ENCODE measurements at regions not wholly inside any gene's neighbourhood (a gene's known extent, or its start where the extent isn't known, plus 50 kb on each side); places are given as distances from the start of the nearest gene placed in this dataset.
A peak's percentile ranks its signal among the peaks of the same experiment; 100 is the strongest.

DNA sequence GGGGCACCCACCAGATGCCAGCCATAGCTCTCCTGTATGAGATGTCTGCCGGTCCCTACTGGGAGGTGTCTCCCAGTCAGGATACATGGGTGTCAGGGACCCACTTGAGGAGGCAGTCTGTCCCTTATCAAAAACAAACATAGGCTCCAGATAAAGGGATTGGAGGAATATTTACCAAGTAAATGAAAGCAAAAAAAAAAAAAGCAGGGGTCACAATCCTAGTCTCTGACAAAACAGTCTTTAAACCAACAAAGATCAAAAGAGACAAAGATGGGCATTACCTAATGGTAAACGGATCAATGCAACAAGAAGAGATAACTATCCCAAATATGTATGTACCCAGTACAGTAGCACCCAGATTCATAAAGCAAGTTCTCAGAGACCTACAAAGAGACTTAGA lies 640.0 kb upstream of the LRRTM4 start (continued):
- no peak for TF ChIP-seq NFKB2 (CRISPR knock-in tag; IDR thresholded peaks at IDR 0.05; ENCODE audit: borderline replicate concordance)
- no peak for TF ChIP-seq RELA (CRISPR knock-in tag; IDR thresholded peaks at IDR 0.05)
- no peak for TF ChIP-seq ZNF513 (CRISPR knock-in tag; conservative IDR thresholded peaks at IDR 0.05)
- TF ChIP-seq SMARCC2 (IDR thresholded peaks at IDR 0.05) = no peak
- no peak for TF ChIP-seq ZNF124 (CRISPR knock-in tag; IDR thresholded peaks at IDR 0.05)
- no peak for TF ChIP-seq TMF1 (CRISPR knock-in tag; IDR thresholded peaks at IDR 0.05; ENCODE audit: low read depth)
- no peak for TF ChIP-seq MXD1 (CRISPR knock-in tag; IDR thresholded peaks at IDR 0.05)
- TF ChIP-seq PCBP1 (IDR thresholded peaks at IDR 0.05; ENCODE audit: borderline replicate concordance, low read depth, low read length) = no peak
- peak; percentile 89 for TF ChIP-seq RCOR2 (CRISPR knock-in tag; IDR thresholded peaks at IDR 0.05)
- no peak for TF ChIP-seq SP1 (IDR thresholded peaks at IDR 0.05)
- no peak for TF ChIP-seq SP1 (CRISPR knock-in tag; IDR thresholded peaks at IDR 0.05)
- TF ChIP-seq PREB (CRISPR knock-in tag; IDR thresholded peaks at IDR 0.05) = no peak
- no peak; the same call in 1 of the 2 replicates for TF ChIP-seq ZNF746 (CRISPR knock-in tag; IDR thresholded peaks at IDR 0.05)
- TF ChIP-seq, protein P1, sequence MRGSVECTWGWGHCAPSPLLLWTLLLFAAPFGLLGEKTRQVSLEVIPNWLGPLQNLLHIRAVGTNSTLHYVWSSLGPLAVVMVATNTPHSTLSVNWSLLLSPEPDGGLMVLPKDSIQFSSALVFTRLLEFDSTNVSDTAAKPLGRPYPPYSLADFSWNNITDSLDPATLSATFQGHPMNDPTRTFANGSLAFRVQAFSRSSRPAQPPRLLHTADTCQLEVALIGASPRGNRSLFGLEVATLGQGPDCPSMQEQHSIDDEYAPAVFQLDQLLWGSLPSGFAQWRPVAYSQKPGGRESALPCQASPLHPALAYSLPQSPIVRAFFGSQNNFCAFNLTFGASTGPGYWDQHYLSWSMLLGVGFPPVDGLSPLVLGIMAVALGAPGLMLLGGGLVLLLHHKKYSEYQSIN (CRISPR knock-in tag; IDR thresholded peaks at IDR 0.05; ENCODE audit: borderline replicate concordance) = no peak
- peak; percentile 98 for TF ChIP-seq HHEX (CRISPR knock-in tag; IDR thresholded peaks at IDR 0.05)
- TF ChIP-seq ZNF639 (CRISPR knock-in tag; conservative IDR thresholded peaks at IDR 0.05) = no peak
- TF ChIP-seq ZNF501 (CRISPR knock-in tag; IDR thresholded peaks at IDR 0.05) = no peak
- TF ChIP-seq KLF12 (CRISPR knock-in tag; IDR thresholded peaks at IDR 0.05; ENCODE audit: borderline replicate concordance) = no peak
- TF ChIP-seq GABPA (IDR thresholded peaks at IDR 0.05; ENCODE audit: low read depth, low read length) = no peak
- no peak for TF ChIP-seq GABPA (CRISPR knock-in tag; IDR thresholded peaks at IDR 0.05; ENCODE audit: low read depth)
- no peak for TF ChIP-seq PBX2 (CRISPR knock-in tag; IDR thresholded peaks at IDR 0.05)
- TF ChIP-seq, protein P2, sequence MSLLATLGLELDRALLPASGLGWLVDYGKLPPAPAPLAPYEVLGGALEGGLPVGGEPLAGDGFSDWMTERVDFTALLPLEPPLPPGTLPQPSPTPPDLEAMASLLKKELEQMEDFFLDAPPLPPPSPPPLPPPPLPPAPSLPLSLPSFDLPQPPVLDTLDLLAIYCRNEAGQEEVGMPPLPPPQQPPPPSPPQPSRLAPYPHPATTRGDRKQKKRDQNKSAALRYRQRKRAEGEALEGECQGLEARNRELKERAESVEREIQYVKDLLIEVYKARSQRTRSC (CRISPR knock-in tag; IDR thresholded peaks at IDR 0.05; ENCODE audit: low read depth) = no peak
- TF ChIP-seq ELF1 (CRISPR knock-in tag; IDR thresholded peaks at IDR 0.05) = no peak
- no peak for TF ChIP-seq ELF4 (CRISPR knock-in tag; IDR thresholded peaks at IDR 0.05; ENCODE audit: borderline replicate concordance)
- TF ChIP-seq, protein P3, sequence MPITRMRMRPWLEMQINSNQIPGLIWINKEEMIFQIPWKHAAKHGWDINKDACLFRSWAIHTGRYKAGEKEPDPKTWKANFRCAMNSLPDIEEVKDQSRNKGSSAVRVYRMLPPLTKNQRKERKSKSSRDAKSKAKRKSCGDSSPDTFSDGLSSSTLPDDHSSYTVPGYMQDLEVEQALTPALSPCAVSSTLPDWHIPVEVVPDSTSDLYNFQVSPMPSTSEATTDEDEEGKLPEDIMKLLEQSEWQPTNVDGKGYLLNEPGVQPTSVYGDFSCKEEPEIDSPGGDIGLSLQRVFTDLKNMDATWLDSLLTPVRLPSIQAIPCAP (CRISPR knock-in tag; IDR thresholded peaks at IDR 0.05; ENCODE audit: low read depth) = no peak
- TF ChIP-seq REL (CRISPR knock-in tag; conservative IDR thresholded peaks at IDR 0.05) = no peak

Measured in HepG2 (cell line).